ENCODE measurements at regions not wholly inside any gene's neighbourhood (a gene's known extent, or its start where the extent isn't known, plus 50 kb on each side); places are given as distances from the start of the nearest gene placed in this dataset.

DNA sequence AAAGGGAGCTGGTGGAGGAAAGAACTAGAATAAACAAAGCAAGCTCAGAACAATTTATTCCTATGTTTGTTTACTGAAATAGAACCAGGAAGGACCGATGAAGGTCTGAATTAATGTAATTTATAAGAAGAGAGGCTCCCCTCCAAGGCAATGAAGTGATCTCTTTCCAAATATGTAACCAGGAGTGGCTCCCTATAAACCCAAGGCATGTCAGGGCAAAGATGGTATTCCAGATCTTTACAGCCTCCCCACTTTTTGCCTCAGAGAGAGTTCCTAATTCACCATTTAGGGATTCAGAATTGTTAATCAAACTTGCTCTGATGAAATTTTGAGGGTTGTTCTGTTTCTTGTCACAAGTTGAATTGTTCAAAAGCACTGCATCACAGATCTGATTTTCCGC lies 88.8 kb downstream of the HDGFL1 start:
- H3K27ac Mint-ChIP-seq, result no peak overlapping the region
- no peaks in the 10 kb centered on the region for H3K27me3 Mint-ChIP-seq
- no peak overlapping the region for H3K4me3 Mint-ChIP-seq
- no peaks in the 10 kb centered on the region for H3K36me3 Mint-ChIP-seq
- H3K4me1 Mint-ChIP-seq, result no peaks in the 10 kb centered on the region
- peaks cover 4% of the 10 kb centered on the region for H3K9me3 Mint-ChIP-seq

DNA sequence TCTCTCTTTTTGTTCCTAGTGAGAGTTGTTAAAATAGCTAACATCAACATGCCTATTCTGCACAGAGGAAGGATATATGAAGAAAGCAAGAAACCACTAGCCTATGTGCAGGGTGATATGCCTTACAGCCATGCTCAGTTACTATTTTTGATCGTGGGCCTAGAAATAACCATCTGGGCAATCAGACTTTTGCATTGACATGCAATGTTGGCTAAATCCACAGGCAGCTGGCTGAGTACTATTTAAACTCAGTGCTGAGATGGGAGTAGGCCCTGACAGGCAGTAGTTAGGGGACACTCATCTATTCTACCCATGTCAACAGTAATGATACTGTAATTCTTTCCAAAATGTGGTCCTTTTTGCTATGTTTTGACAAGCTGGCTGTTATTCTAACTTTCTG lies 89.6 kb downstream of the HDGFL1 start:
- Mint-ChIP-seq H3K36me3 (no peaks in the 10 kb centered on the region), H3K9me3 (peaks cover 4% of the 10 kb centered on the region), H3K27me3 (no peaks in the 10 kb centered on the region), H3K4me1 (no peaks in the 10 kb centered on the region), H3K27ac (no peak overlapping the region), H3K4me3 (no peak overlapping the region)

GRCh38 chr6:22664968-22665367 lies 95.6 kb downstream of the HDGFL1 start:
- Mint-ChIP-seq H3K27ac (no peak overlapping the region), H3K4me1 (no peaks in the 10 kb centered on the region), H3K27me3 (no peaks in the 10 kb centered on the region), H3K36me3 (no peaks in the 10 kb centered on the region), H3K9me3 (peaks cover 4% of the 10 kb centered on the region), H3K4me3 (no peak overlapping the region)

DNA sequence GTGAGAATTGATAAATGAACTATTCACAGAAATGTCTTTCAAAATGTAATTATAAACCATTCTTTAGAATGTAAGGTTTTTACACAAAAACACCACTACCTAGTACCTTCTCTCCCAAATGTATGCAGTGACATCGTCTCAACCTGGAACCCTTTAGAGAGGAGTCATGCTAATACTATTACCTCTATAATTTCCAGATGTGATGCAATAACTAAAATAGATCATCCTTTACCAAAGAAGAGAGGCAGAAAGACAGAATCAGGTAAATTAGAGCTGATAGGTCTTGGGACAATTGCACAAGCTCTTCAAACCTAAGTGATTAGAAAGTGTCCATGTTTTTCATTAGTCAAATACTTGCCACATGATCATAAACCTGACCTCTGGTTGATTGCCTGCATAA lies 96.7 kb downstream of the HDGFL1 start:
- Mint-ChIP-seq H3K4me1 (no peaks in the 10 kb centered on the region), H3K27me3 (no peaks in the 10 kb centered on the region), H3K36me3 (no peaks in the 10 kb centered on the region), H3K4me3 (no peak overlapping the region), H3K9me3 (peaks cover 3% of the 10 kb centered on the region), H3K27ac (no peak overlapping the region)

GRCh38 chr6:22666586-22666985 lies 97.2 kb downstream of the HDGFL1 start:
- no peaks in the 10 kb centered on the region for H3K27me3 Mint-ChIP-seq
- H3K9me3 Mint-ChIP-seq, result no peaks in the 10 kb centered on the region
- H3K4me3 Mint-ChIP-seq, result no peak overlapping the region
- no peaks in the 10 kb centered on the region for H3K4me1 Mint-ChIP-seq
- no peak overlapping the region for H3K27ac Mint-ChIP-seq
- no peaks in the 10 kb centered on the region for H3K36me3 Mint-ChIP-seq

- Mint-ChIP-seq H3K27me3 (no peaks in the 10 kb centered on the region), H3K9me3 (no peaks in the 10 kb centered on the region)
These were observed 98.5 kb downstream of the HDGFL1 start for GRCh38 chr6:22667855-22668254.

DNA sequence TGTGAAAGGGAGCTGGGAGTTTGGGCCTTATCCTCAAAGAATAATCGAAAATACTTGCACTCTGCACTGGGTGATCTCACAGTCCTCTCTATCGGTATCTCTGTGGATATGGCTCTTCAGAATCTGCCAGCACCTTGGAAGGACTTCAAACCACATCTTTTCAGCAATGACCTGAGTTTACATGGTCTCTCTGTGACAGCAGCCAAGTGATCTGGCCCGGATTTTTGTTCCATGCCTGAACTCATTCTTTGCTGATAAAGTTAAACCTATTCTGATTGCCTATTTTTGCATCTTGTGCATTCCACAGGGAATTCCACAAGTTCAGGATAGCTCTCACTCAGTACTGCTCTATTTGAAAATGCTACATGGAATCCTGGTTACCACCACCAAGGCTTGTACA lies 98.9 kb downstream of the HDGFL1 start:
- Mint-ChIP-seq H3K27ac (no peak overlapping the region), H3K9me3 (no peaks in the 10 kb centered on the region), H3K4me3 (no peak overlapping the region), H3K27me3 (no peaks in the 10 kb centered on the region), H3K36me3 (no peaks in the 10 kb centered on the region), H3K4me1 (no peaks in the 10 kb centered on the region)

More at GRCh38 chr6:22667855-22668254, 98.5 kb downstream of the HDGFL1 start:
- Mint-ChIP-seq H3K27ac (no peak overlapping the region), H3K4me1 (no peaks in the 10 kb centered on the region), H3K4me3 (no peak overlapping the region), H3K36me3 (no peaks in the 10 kb centered on the region)

GRCh38 chr6:22668717-22669116 lies 99.4 kb downstream of the HDGFL1 start:
- no peak overlapping the region for H3K4me3 Mint-ChIP-seq
- H3K36me3 Mint-ChIP-seq, result no peaks in the 10 kb centered on the region
- no peaks in the 10 kb centered on the region for H3K4me1 Mint-ChIP-seq
- no peaks in the 10 kb centered on the region for H3K9me3 Mint-ChIP-seq
- no peaks in the 10 kb centered on the region for H3K27me3 Mint-ChIP-seq
- no peak overlapping the region for H3K27ac Mint-ChIP-seq

DNA sequence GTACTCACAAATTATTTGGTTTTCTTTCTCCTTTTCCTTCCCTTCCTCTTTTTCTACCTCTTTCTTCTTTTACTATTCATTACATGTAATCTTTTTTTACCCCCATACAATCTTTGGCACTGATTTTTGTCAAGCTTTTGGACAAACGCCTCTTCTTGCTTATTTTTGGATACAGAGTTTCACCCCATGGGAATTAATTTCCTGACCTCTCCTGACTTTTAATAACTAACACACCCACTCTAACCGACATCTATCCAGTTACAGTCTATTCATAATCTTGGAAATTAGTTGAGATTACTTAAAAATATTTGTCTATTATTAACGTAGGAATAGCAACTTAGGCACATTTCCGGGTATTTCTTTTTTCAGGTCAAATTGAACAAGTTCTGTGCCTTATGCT lies 101.2 kb downstream of the HDGFL1 start:
- H3K9me3 Mint-ChIP-seq, result no peaks in the 10 kb centered on the region

DNA sequence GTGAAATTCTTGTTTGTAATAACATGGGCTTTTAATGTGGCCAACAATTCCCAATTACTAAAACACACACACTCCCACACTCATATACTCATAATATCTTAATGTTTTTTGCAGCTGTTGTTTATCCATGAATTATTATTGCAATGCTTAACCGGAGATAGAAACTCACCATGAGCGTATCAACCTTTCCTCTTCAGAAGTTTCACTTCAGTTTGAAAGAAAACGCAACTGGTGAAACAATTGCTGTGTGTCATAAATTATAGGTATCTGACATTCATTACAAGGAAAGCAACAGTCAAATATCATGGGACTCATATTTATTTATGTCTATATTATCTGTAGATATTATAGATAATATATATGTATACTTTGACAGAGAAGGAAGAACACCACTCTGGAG lies 104.1 kb downstream of the HDGFL1 start:
- Mint-ChIP-seq H3K27me3 (no peaks in the 10 kb centered on the region), H3K4me1 (no peaks in the 10 kb centered on the region), H3K9me3 (no peaks in the 10 kb centered on the region), H3K27ac (no peak overlapping the region), H3K36me3 (no peaks in the 10 kb centered on the region), H3K4me3 (no peak overlapping the region)

More for the DNA sequence above, 101.2 kb downstream of the HDGFL1 start:
- H3K4me3 Mint-ChIP-seq, result no peak overlapping the region
- H3K36me3 Mint-ChIP-seq, result no peaks in the 10 kb centered on the region
- H3K27ac Mint-ChIP-seq, result no peak overlapping the region
- H3K27me3 Mint-ChIP-seq, result no peaks in the 10 kb centered on the region
- H3K4me1 Mint-ChIP-seq, result no peaks in the 10 kb centered on the region

GRCh38 chr6:22680950-22681349 lies 111.6 kb downstream of the HDGFL1 start:
- Mint-ChIP-seq H3K4me1 (no peaks in the 10 kb centered on the region), H3K27me3 (no peaks in the 10 kb centered on the region), H3K4me3 (no peak overlapping the region), H3K9me3 (peaks cover 6% of the 10 kb centered on the region), H3K36me3 (no peaks in the 10 kb centered on the region), H3K27ac (no peak overlapping the region)

GRCh38 chr6:22681761-22682160 lies 112.4 kb downstream of the HDGFL1 start:
- no peak overlapping the region for H3K27ac Mint-ChIP-seq

GRCh38 chr6:22682979-22683378 lies 113.6 kb downstream of the HDGFL1 start:
- H3K36me3 Mint-ChIP-seq, result no peaks in the 10 kb centered on the region
- H3K27ac Mint-ChIP-seq, result no peak overlapping the region
- H3K4me1 Mint-ChIP-seq, result no peaks in the 10 kb centered on the region
- H3K4me3 Mint-ChIP-seq, result no peak overlapping the region
- H3K9me3 Mint-ChIP-seq, result peaks cover 6% of the 10 kb centered on the region
- no peaks in the 10 kb centered on the region for H3K27me3 Mint-ChIP-seq

More at GRCh38 chr6:22681761-22682160, 112.4 kb downstream of the HDGFL1 start:
- H3K9me3 Mint-ChIP-seq, result peaks cover 6% of the 10 kb centered on the region
- H3K4me1 Mint-ChIP-seq, result no peaks in the 10 kb centered on the region
- H3K36me3 Mint-ChIP-seq, result no peaks in the 10 kb centered on the region
- H3K27me3 Mint-ChIP-seq, result no peaks in the 10 kb centered on the region
- no peak overlapping the region for H3K4me3 Mint-ChIP-seq

DNA sequence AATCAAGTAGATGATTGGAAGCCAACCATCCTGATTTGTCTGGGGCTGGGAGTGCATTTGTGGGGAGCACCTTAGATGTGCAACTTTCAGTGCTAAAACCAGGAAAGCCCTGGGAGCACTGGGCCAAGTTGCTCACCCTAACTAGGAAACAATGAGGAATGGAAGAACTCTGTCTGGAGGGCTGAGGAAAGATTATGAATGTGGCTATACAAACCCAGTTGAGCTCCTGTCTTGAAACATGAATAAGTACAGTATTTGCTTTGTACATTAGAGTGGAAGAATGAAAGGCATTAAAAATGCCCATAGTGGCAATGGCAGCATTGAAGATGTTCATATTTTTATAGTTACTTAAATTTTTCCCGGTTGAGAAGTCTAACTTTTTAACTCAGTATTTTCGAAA lies 121.1 kb downstream of the HDGFL1 start:
- Mint-ChIP-seq H3K27me3 (no peaks in the 10 kb centered on the region), H3K4me1 (no peaks in the 10 kb centered on the region), H3K9me3 (peaks cover 5% of the 10 kb centered on the region), H3K36me3 (no peaks in the 10 kb centered on the region), H3K4me3 (no peak overlapping the region), H3K27ac (no peak overlapping the region)

DNA sequence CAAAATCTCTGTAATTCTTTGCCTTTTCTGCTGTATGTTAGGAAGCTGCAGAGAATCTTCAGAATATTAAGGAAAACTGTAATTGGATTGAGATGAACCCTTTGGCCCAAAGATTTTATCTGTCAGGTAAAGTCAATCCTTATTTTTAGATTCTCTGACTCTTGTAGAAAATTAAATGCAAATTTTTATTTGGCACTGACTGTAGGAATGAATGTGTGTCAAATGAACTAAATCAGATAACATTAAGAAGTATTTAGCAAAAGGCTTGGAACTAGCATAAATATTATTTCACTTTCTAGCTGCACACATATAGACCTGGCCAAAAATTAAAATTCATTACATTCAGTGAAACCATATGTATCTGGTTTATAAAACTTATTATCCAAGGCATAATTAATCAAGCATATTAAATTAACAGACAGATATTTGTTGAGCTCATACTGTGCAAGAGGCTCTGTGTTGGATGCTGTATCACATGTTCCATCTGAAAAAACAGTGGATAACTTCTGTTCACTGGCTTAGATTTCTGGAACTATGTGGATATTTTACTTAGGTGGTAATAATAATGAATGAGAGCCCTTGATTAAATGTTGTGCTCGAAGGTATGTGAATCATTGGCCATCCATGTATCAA lies 124.8 kb downstream of the HDGFL1 start:
- Mint-ChIP-seq H3K27ac (no peak overlapping the region), H3K9me3 (peaks cover 5% of the 10 kb centered on the region), H3K4me3 (no peak overlapping the region), H3K4me1 (no peaks in the 10 kb centered on the region), H3K36me3 (no peaks in the 10 kb centered on the region), H3K27me3 (no peaks in the 10 kb centered on the region)

DNA sequence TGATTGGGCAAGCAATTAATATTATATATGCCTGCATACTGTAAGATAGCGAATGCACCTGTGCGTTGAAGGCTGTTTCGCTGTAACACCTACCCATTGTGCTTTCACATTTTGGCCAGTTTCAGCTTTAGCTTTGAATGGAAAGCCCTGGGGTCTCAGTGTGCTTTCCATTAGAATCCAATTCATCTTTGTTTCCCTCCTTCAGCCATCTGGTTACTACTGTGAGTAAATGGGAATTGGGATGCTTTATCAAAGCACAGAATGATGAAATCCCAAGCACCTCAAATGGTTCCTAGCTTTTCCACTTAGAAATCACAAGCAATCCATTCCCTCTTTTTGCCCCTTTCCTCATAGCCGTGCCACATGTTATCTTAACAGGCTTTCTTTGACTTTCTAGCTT lies 127.1 kb downstream of the HDGFL1 start:
- H3K4me3 Mint-ChIP-seq, result no peak overlapping the region
- H3K27ac Mint-ChIP-seq, result no peak overlapping the region
- H3K36me3 Mint-ChIP-seq, result no peaks in the 10 kb centered on the region
- no peaks in the 10 kb centered on the region for H3K9me3 Mint-ChIP-seq
- no peaks in the 10 kb centered on the region for H3K27me3 Mint-ChIP-seq
- no peaks in the 10 kb centered on the region for H3K4me1 Mint-ChIP-seq

DNA sequence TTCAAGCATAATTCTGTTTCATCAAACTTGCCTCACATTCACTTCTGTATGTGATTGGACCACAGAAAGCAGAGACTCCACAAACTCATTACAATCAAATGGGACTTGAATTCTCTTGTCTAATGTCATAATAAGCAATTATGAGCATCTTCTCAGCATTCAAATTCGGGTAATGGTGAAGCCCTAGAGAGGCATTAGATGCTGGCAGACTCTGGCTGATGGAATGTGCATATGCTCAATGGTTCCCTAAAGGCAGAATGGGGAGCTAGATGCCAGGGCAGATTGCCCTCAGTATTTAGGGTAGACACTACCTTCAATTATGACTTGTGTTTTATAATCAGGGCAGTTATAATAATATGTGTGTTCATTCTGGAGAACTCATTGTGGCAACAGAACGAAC lies 127.9 kb downstream of the HDGFL1 start:
- Mint-ChIP-seq H3K9me3 (no peaks in the 10 kb centered on the region), H3K4me1 (no peaks in the 10 kb centered on the region), H3K36me3 (no peaks in the 10 kb centered on the region), H3K4me3 (no peak overlapping the region), H3K27me3 (no peaks in the 10 kb centered on the region), H3K27ac (no peak overlapping the region)

Measured in activated naive CD4-positive, alpha-beta T cell treated with anti-CD3 and anti-CD28 coated beads, Interleukin-2, amount 50 U/mL, for 24 hours (primary cell).